Nephron (organoid): ENCODE measurements at regions not wholly inside any gene's neighbourhood (a gene's known extent, or its start where the extent isn't known, plus 50 kb on each side); places are given as distances from the start of the nearest gene placed in this dataset.

Experiments used
- H3K27ac Mint-ChIP-seq, 3 experiments: 2 replicates each; pipeline ENCODE4 v1.8.0; 2020; ENCODE audit warnings: mixed read lengths in 3 of 3, mild to moderate bottlenecking in 2 of 3, moderate library complexity in 1 of 3
- H3K27me3 Mint-ChIP-seq: 2 replicates; pipeline ENCODE4 v1.8.0; 2021; ENCODE audit warnings: low read depth, mild to moderate bottlenecking, moderate library complexity, mixed read lengths
- H3K36me3 Mint-ChIP-seq: 2 replicates; pipeline ENCODE4 v1.8.0; 2020; ENCODE audit warnings: low read depth, mixed read lengths
- H3K4me1 Mint-ChIP-seq: 2 replicates; pipeline ENCODE4 v1.8.0; 2020; ENCODE audit warnings: mixed read lengths
- H3K4me3 Mint-ChIP-seq, 3 experiments: 2 replicates each; pipeline ENCODE4 v1.8.0; 2020; ENCODE audit warnings: mild to moderate bottlenecking in 3 of 3, mixed read lengths in 3 of 3, moderate library complexity in 2 of 3
- H3K9me3 Mint-ChIP-seq: 2 replicates; pipeline ENCODE4 v1.8.0; 2020; ENCODE audit warnings: mixed read lengths
- TF ChIP-seq, protein P1 (sequence below), 3 experiments: fragments of 200-600 bp; sonication (generic); IDR thresholded peaks; one replicate each; pipeline ENCODE4 v1.5.0; 2021; ENCODE audit warnings: antibody characterized with exemption in 3 of 3; ENCODE audit not compliant: unreplicated experiment in 3 of 3

- Mint-ChIP-seq H3K9me3 (no peaks in the 10 kb centered on the region), H3K36me3 (no peaks in the 10 kb centered on the region), H3K27ac (no peak overlapping the region), H3K4me3 (no peak overlapping the region), H3K4me1 (no peaks in the 10 kb centered on the region), H3K27me3 (no peaks in the 10 kb centered on the region)
- TF ChIP-seq, protein P1, sequence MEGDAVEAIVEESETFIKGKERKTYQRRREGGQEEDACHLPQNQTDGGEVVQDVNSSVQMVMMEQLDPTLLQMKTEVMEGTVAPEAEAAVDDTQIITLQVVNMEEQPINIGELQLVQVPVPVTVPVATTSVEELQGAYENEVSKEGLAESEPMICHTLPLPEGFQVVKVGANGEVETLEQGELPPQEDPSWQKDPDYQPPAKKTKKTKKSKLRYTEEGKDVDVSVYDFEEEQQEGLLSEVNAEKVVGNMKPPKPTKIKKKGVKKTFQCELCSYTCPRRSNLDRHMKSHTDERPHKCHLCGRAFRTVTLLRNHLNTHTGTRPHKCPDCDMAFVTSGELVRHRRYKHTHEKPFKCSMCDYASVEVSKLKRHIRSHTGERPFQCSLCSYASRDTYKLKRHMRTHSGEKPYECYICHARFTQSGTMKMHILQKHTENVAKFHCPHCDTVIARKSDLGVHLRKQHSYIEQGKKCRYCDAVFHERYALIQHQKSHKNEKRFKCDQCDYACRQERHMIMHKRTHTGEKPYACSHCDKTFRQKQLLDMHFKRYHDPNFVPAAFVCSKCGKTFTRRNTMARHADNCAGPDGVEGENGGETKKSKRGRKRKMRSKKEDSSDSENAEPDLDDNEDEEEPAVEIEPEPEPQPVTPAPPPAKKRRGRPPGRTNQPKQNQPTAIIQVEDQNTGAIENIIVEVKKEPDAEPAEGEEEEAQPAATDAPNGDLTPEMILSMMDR (IDR thresholded peaks at IDR 0.05; ENCODE audit: unreplicated experiment in 3 of 3): no peak
Measured at GRCh38 chr9:103458826-103459225, 463.7 kb downstream of the CYLC2 start.

- Mint-ChIP-seq H3K27ac (no peak overlapping the region), H3K9me3 (no peaks in the 10 kb centered on the region), H3K27me3 (no peaks in the 10 kb centered on the region), H3K4me1 (no peaks in the 10 kb centered on the region), H3K4me3 (no peak overlapping the region), H3K36me3 (no peaks in the 10 kb centered on the region)
- TF ChIP-seq, protein P1 (IDR thresholded peaks at IDR 0.05; ENCODE audit: unreplicated experiment in 3 of 3): no peak
Measured at GRCh38 chr9:103471241-103471640, 476.1 kb downstream of the CYLC2 start.

DNA sequence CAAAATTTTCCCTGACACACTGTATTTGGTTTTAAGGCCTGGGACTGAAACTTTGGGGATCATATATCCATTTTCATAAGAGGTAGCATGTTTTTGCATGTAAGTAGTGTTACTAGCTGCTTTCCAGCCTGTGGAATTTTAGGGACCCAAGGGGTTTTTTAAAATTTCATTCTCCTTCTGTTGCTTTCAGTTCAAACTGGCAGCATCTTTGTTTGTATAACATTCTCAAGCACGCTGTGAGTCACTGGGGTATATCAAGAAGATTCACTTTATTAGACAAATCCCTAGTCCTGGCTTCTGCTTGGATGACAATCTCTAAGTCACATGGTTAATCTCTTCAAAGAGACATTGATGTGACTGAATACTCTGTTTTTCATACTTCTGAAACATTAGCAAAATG is 479.0 kb downstream of the CYLC2 start:
- Mint-ChIP-seq H3K27me3 (no peaks in the 10 kb centered on the region), H3K27ac (no peak overlapping the region), H3K4me1 (no peaks in the 10 kb centered on the region), H3K36me3 (no peaks in the 10 kb centered on the region), H3K9me3 (no peaks in the 10 kb centered on the region), H3K4me3 (no peak overlapping the region)
- TF ChIP-seq, protein P1 (IDR thresholded peaks at IDR 0.05; ENCODE audit: unreplicated experiment in 3 of 3): no peak

GRCh38 chr9:103483471-103484096 is 488.5 kb downstream of the CYLC2 start:
- H3K9me3 Mint-ChIP-seq: peaks cover 14% of the 10 kb centered on the region
- no peak overlapping the region for H3K4me3 Mint-ChIP-seq
- TF ChIP-seq, protein P1 (IDR thresholded peaks at IDR 0.05; ENCODE audit: unreplicated experiment in 3 of 3): no peak
- H3K27ac Mint-ChIP-seq: no peak overlapping the region
- H3K36me3 Mint-ChIP-seq: no peaks in the 10 kb centered on the region
- H3K4me1 Mint-ChIP-seq: no peaks in the 10 kb centered on the region
- H3K27me3 Mint-ChIP-seq: no peaks in the 10 kb centered on the region

GRCh38 chr9:103485138-103485537 is 490.0 kb downstream of the CYLC2 start:
- Mint-ChIP-seq H3K9me3 (peaks cover 14% of the 10 kb centered on the region), H3K27ac (no peak overlapping the region), H3K4me3 (no peak overlapping the region), H3K4me1 (no peaks in the 10 kb centered on the region), H3K27me3 (no peaks in the 10 kb centered on the region), H3K36me3 (no peaks in the 10 kb centered on the region)
- TF ChIP-seq, protein P1 (IDR thresholded peaks at IDR 0.05; ENCODE audit: unreplicated experiment in 3 of 3): no peak

GRCh38 chr9:103514767-103515166 is 519.6 kb downstream of the CYLC2 start:
- H3K9me3 Mint-ChIP-seq: no peaks in the 10 kb centered on the region
- TF ChIP-seq, protein P1 (IDR thresholded peaks at IDR 0.05; ENCODE audit: unreplicated experiment in 3 of 3): no peak
- H3K27me3 Mint-ChIP-seq: no peaks in the 10 kb centered on the region
- no peak overlapping the region for H3K27ac Mint-ChIP-seq
- H3K36me3 Mint-ChIP-seq: no peaks in the 10 kb centered on the region
- H3K4me1 Mint-ChIP-seq: no peaks in the 10 kb centered on the region
- H3K4me3 Mint-ChIP-seq: no peak overlapping the region
